HCT116 (cell line): ENCODE measurements at regions not wholly inside any gene's neighbourhood (a gene's known extent, or its start where the extent isn't known, plus 50 kb on each side); places are given as distances from the start of the nearest gene placed in this dataset.
A peak's percentile ranks its signal among the peaks of the same experiment; 100 is the strongest.

Experiments used
- ATAC-seq: fragments of 200-7000 bp; cut with Tn5 transposase; 2 replicates; pipeline ENCODE4 v1.9.1; 2020; ENCODE audit warnings: mild to moderate bottlenecking, moderate library complexity
- BruUV-seq: library from RNA; stranded (reverse); fragments of 400-500 nt; replicated peaks from 2 replicates; lab custom pipeline; 2021; lab: Mats Ljungman, UMichigan
- CTCF ChIA-PET: fragments of 300-600 bp; sonication (Branson Sonifier 250); formaldehyde crosslinking; loops from one replicate; lab custom pipeline; 2021; ENCODE audit warnings: antibody characterized with exemption; lab: Charles Lee
- POLR2A ChIA-PET: fragments of 300-600, 350-600 bp; sonication (Branson Sonifier 250); formaldehyde crosslinking; loops from one replicate; lab custom pipeline; 2021; ENCODE audit warnings: antibody characterized with exemption; lab: Charles Lee
- RAD21 ChIA-PET, 2 experiments: fragments of 300-600 bp; sonication (Branson Sonifier 250); formaldehyde crosslinking; loops; one replicate each; lab custom pipeline; 2023; ENCODE audit warnings: low total read pairs in 2 of 2; ENCODE audit not compliant: uncharacterized antibody in 2 of 2, unreplicated experiment in 2 of 2, low non-redundant PET in 1 of 2; lab: Charles Lee
- DNase-seq: peaks from one replicate; pipeline ENCODE4 v3.0.0-alpha.2; 2010; ENCODE audit warnings: low read depth, low spot score
- H2AFZ ChIP-seq: fragments of 200-600 bp; shearing (Covaris generic), sonication (generic); 2 replicates; pipeline ENCODE4 v1.6.1; 2017; ENCODE audit warnings: low read depth, mixed run types, mixed read lengths, antibody characterized with exemption, low read length; ENCODE audit not compliant: poor library complexity, severe bottlenecking
- H3K27ac ChIP-seq: 2 replicates; pipeline ENCODE4 v1.5.1; 2012; ENCODE audit warnings: low read depth, low read length
- H3K27me3 ChIP-seq: fragments of 200-600 bp; sonication (generic); 2 replicates; pipeline ENCODE4 v1.6.1; 2016; ENCODE audit warnings: mixed run types, low read length, mixed read lengths; ENCODE audit not compliant: insufficient read depth
- H3K36me3 ChIP-seq, 2 experiments: fragments of 200-500 bp in 1 of 2; fragments of 200-600 bp in 1 of 2; sonication (Bioruptor generic) in 1 of 2; sonication (generic) in 1 of 2; 2 replicates each; pipeline versions ENCODE4 v1.5.1 to v1.6.1; 2014 to 2016; ENCODE audit warnings: low read length in 2 of 2, inconsistent platforms in 1 of 2, mixed read lengths in 1 of 2, mixed run types in 1 of 2; ENCODE audit not compliant: insufficient read depth in 2 of 2, control insufficient read depth in 1 of 2
- H3K4me1 ChIP-seq, 2 experiments: fragments of 200-600 bp in 1 of 2; sonication (generic) in 1 of 2; 2 replicates each; pipeline versions ENCODE4 v1.5.1 to v1.6.1; 2012 to 2017; ENCODE audit warnings: low read length in 2 of 2, inconsistent platforms in 1 of 2, mild to moderate bottlenecking in 1 of 2, mixed read lengths in 1 of 2, mixed run types in 1 of 2, moderate library complexity in 1 of 2; ENCODE audit not compliant: insufficient read depth in 2 of 2, control insufficient read depth in 1 of 2
- H3K4me2 ChIP-seq: fragments of 200-600 bp; sonication (generic); 2 replicates; pipeline ENCODE4 v1.6.1; 2017; ENCODE audit warnings: mixed run types, low read length, mixed read lengths
- H3K4me3 ChIP-seq, 2 experiments: fragments of 200-600 bp in 1 of 2; sonication (generic) in 1 of 2; replicated peaks in 1 of 2; 2 replicates each; pipeline ENCODE4 v1.5.1; 2011 to 2016; ENCODE audit warnings: low read length in 2 of 2, control low read depth in 1 of 2, low read depth in 1 of 2, mild to moderate bottlenecking in 1 of 2, mixed read lengths in 1 of 2, mixed run types in 1 of 2
- H3K79me2 ChIP-seq: fragments of 200-600 bp; sonication (generic); 2 replicates; pipeline ENCODE4 v1.6.1; 2017; ENCODE audit warnings: mild to moderate bottlenecking, mixed run types, low read length, moderate library complexity, mixed read lengths; ENCODE audit not compliant: insufficient read depth
- H3K9ac ChIP-seq: fragments of 200-600 bp; sonication (generic); 2 replicates; pipeline ENCODE4 v1.6.1; 2016; ENCODE audit warnings: low read length, mixed read lengths
- H3K9me2 ChIP-seq: fragments of 200-600 bp; sonication (generic), shearing (Covaris generic); 2 replicates; pipeline ENCODE4 v1.6.1; 2017; ENCODE audit warnings: mixed run types, mild to moderate bottlenecking, moderate library complexity; ENCODE audit not compliant: insufficient read depth
- H3K9me3 ChIP-seq, 2 experiments: fragments of 200-500 bp in 1 of 2; fragments of 200-600 bp in 1 of 2; sonication (Bioruptor generic) in 1 of 2; sonication (generic) in 1 of 2; 2 replicates each; pipeline ENCODE4 v1.6.1; 2014 to 2017; ENCODE audit warnings: low read length in 2 of 2, mixed read lengths in 2 of 2, inconsistent platforms in 1 of 2, low read depth in 1 of 2, mild to moderate bottlenecking in 1 of 2, mixed run types in 1 of 2, moderate library complexity in 1 of 2; ENCODE audit not compliant: control insufficient read depth in 1 of 2, insufficient read depth in 1 of 2
- H4K20me1 ChIP-seq: fragments of 200-600 bp; sonication (generic), shearing (Covaris generic); 2 replicates; pipeline ENCODE4 v1.6.1; 2017; ENCODE audit warnings: mixed run types, mild to moderate bottlenecking, moderate library complexity; ENCODE audit not compliant: insufficient read depth
- CBX3 ChIP-seq: IDR thresholded peaks from 2 replicates; pipeline ENCODE4 v1.6.1; 2012; ENCODE audit warnings: low read depth
- ELF1 ChIP-seq: IDR thresholded peaks from 2 replicates; pipeline ENCODE4 v1.6.1; 2012; ENCODE audit warnings: low read depth, borderline replicate concordance
- EZH2 ChIP-seq: fragments of 200-600 bp; sonication (generic); IDR thresholded peaks from 2 replicates; pipeline ENCODE4 v1.6.1; 2017; ENCODE audit warnings: antibody characterized with exemption, mixed run types
- EZH2phosphoT487 ChIP-seq: fragments of 200-600 bp; IDR thresholded peaks from 2 replicates; pipeline ENCODE4 v1.6.1; 2018; ENCODE audit warnings: antibody characterized with exemption, borderline replicate concordance
- FOSL1 ChIP-seq: IDR thresholded peaks from 2 replicates; pipeline ENCODE4 v1.6.1; 2012; ENCODE audit warnings: low read depth
- JUND ChIP-seq: IDR thresholded peaks from 2 replicates; pipeline ENCODE4 v1.6.1; 2012
- POLR2A ChIP-seq: IDR thresholded peaks from 2 replicates; pipeline ENCODE4 v1.7.0; 2011; ENCODE audit warnings: borderline replicate concordance; ENCODE audit not compliant: insufficient read depth, insufficient read length; ENCODE audit errors: extremely low read depth
- POLR2AphosphoS5 ChIP-seq: IDR thresholded peaks from 2 replicates; pipeline ENCODE4 v1.6.1; 2011; ENCODE audit warnings: mild to moderate bottlenecking, low read depth, low read length, moderate library complexity
- SRF ChIP-seq: IDR thresholded peaks from 2 replicates; pipeline ENCODE4 v1.6.1; 2012; ENCODE audit warnings: low read depth
- TCF7L2 ChIP-seq: IDR thresholded peaks from 2 replicates; pipeline ENCODE4 v1.7.0; 2011; ENCODE audit warnings: borderline replicate concordance, inconsistent platforms; ENCODE audit not compliant: insufficient read depth, insufficient read length; ENCODE audit errors: extremely low read depth
- YY1 ChIP-seq: IDR thresholded peaks from 2 replicates; pipeline ENCODE4 v1.6.1; 2011; ENCODE audit warnings: low read length, low read depth, moderate library complexity, mild to moderate bottlenecking; ENCODE audit not compliant: insufficient replicate concordance; ENCODE audit errors: extremely low read depth
- ZFX ChIP-seq: fragments of 450-650 bp; IDR thresholded peaks from 2 replicates; pipeline ENCODE4 v1.6.1; 2017
- intact Hi-C: fragments of 100-400 bp; cut with micrococcal nuclease; formaldehyde crosslinking; loops from 2 replicates; pipeline ENCODE4 v1.10.0; 2022
- TF ChIP-seq, protein P1 (sequence below), 3 experiments: fragments of 200-600 bp in 1 of 3; sonication (generic) in 1 of 3; IDR thresholded peaks in 2 of 3; conservative IDR thresholded peaks in 1 of 3; 2 replicates each; pipeline ENCODE4 v1.5.1; 2012 to 2017; ENCODE audit warnings: low read depth in 2 of 3, low read length in 2 of 3, antibody characterized with exemption in 1 of 3, borderline replicate concordance in 1 of 3, control low read depth in 1 of 3, mild to moderate bottlenecking in 1 of 3, mixed read lengths in 1 of 3, mixed run types in 1 of 3, moderate library complexity in 1 of 3; ENCODE audit not compliant: insufficient read depth in 1 of 3
- TF ChIP-seq, protein P2 (sequence below): IDR thresholded peaks from 2 replicates; pipeline ENCODE4 v1.6.1; 2012

DNA sequence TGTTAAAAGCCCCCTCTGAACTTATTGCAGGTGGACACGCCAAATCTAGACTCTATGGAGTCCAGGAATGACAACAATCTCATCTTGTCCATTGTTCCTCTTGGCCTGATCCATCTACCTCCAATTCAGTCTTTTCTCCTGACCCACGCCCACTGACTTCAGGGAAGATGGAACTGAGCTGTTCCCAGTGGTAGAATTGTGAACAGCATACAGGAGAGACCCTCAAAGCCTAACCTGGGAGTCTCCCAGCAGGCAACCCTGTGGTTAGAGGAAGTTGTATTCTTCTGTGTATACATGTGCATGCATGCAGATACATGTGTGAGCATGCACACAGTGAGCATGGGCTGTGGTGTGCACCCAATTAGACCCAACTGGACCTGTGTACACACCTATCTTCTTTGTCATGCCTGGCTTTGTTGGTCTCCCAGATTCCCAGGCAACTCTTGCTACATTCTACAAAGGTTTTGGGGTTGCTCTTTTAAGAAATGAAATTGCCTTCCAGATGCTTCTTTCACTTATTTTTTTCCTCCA is 286.0 kb downstream of the ZSWIM6 start:
- Histone ChIP-seq H3K4me3 (no peak overlapping the region), H3K27ac (no peak overlapping the region), H3K9ac (no peak overlapping the region), H2AFZ (no peak overlapping the region), H3K79me2 (no peaks in the 10 kb centered on the region), H3K4me1 (no peaks in the 10 kb centered on the region), H3K9me3 (no peaks in the 10 kb centered on the region), H3K9me2 (no peaks in the 10 kb centered on the region), H3K27me3 (no peaks in the 10 kb centered on the region), H3K4me2 (no peak overlapping the region), H4K20me1 (no peaks in the 10 kb centered on the region), H3K36me3 (no peaks in the 10 kb centered on the region)
- intact Hi-C loops: no loop called here
- ChIA-PET RAD21 (no interaction called here), POLR2A (no interaction called here), CTCF (no interaction called here)
- ATAC-seq (peak; percentile 62; the same call in 1 of the 2 replicates), DNase-seq (no peak)
- TF ChIP-seq TCF7L2: no peak
- TF ChIP-seq, protein P1, sequence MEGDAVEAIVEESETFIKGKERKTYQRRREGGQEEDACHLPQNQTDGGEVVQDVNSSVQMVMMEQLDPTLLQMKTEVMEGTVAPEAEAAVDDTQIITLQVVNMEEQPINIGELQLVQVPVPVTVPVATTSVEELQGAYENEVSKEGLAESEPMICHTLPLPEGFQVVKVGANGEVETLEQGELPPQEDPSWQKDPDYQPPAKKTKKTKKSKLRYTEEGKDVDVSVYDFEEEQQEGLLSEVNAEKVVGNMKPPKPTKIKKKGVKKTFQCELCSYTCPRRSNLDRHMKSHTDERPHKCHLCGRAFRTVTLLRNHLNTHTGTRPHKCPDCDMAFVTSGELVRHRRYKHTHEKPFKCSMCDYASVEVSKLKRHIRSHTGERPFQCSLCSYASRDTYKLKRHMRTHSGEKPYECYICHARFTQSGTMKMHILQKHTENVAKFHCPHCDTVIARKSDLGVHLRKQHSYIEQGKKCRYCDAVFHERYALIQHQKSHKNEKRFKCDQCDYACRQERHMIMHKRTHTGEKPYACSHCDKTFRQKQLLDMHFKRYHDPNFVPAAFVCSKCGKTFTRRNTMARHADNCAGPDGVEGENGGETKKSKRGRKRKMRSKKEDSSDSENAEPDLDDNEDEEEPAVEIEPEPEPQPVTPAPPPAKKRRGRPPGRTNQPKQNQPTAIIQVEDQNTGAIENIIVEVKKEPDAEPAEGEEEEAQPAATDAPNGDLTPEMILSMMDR (IDR thresholded peaks at IDR 0.05 in 2 of 3, conservative IDR thresholded peaks at IDR 0.05 in 1 of 3; ENCODE audit: borderline replicate concordance in 1 of 3, insufficient read depth in 1 of 3, low read depth in 2 of 3, low read length in 2 of 3): peak in 2 of 3 experiments; percentile 16 to 32; a peak in 2 of 6 replicates
- no TSS peak for BruUV-seq

DNA sequence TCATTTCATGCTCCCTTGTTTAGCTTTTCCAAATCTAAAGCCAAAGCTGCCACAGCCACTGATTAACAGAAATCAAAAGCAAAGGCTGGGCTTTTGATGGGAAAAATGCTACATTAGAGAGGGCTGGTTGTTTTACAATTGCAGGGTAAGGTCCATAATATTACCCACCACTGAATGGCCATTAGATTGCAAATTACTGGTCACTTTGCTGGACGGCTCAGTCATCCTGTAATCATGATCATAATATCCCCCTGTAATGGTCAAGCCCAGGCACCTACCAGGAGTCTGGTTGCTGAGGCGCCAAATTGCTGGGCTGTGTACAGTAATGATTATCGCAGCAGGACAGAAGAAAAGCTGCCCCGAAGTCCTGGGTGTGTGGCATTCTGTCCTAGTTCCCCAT is 286.5 kb downstream of the ZSWIM6 start:
- Histone ChIP-seq H3K79me2 (no peaks in the 10 kb centered on the region), H2AFZ (no peak overlapping the region), H4K20me1 (no peaks in the 10 kb centered on the region), H3K4me2 (no peak overlapping the region), H3K27me3 (no peaks in the 10 kb centered on the region), H3K9ac (no peak overlapping the region), H3K9me2 (no peaks in the 10 kb centered on the region), H3K9me3 (no peaks in the 10 kb centered on the region), H3K4me3 (no peak overlapping the region), H3K36me3 (no peaks in the 10 kb centered on the region), H3K4me1 (no peaks in the 10 kb centered on the region), H3K27ac (no peak overlapping the region)
- BruUV-seq: no TSS peak
- DNase-seq: no peak
- CTCF ChIA-PET: no interaction called here
- POLR2A ChIA-PET: no interaction called here
- no peak for ATAC-seq
- intact Hi-C loops: no loop called here
- RAD21 ChIA-PET: no interaction called here
- TF ChIP-seq ELF1: no peak
- TF ChIP-seq, protein P2, sequence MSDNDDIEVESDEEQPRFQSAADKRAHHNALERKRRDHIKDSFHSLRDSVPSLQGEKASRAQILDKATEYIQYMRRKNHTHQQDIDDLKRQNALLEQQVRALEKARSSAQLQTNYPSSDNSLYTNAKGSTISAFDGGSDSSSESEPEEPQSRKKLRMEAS: no peak
- TF ChIP-seq YY1: no peak
- no peak for TF ChIP-seq FOSL1
- no peak for TF ChIP-seq POLR2A
- no peak for TF ChIP-seq JUND
- TF ChIP-seq EZH2phosphoT487: no peak
- TF ChIP-seq POLR2AphosphoS5: no peak
- TF ChIP-seq, protein P1 (IDR thresholded peaks at IDR 0.05 in 2 of 3, conservative IDR thresholded peaks at IDR 0.05 in 1 of 3; ENCODE audit: borderline replicate concordance in 1 of 3, insufficient read depth in 1 of 3, low read depth in 2 of 3, low read length in 2 of 3): no peak
- TF ChIP-seq EZH2: no peak
- TF ChIP-seq ZFX: no peak
- no peak for TF ChIP-seq SRF
- TF ChIP-seq CBX3: no peak
